ENCODE measurements at regions not wholly inside any gene's neighbourhood (a gene's known extent, or its start where the extent isn't known, plus 50 kb on each side); places are given as distances from the start of the nearest gene placed in this dataset.

- POLR2A ChIA-PET: no interaction called here
- Mint-ChIP-seq H3K27me3 (peaks cover 18% of the 10 kb centered on the region), H3K4me1 (no peaks in the 10 kb centered on the region), H3K4me3 (no peak overlapping the region), H3K27ac (no peak overlapping the region), H3K9me3 (ENCODE audit: insufficient read depth) (no peaks in the 10 kb centered on the region)
- no peak for ATAC-seq (ENCODE audit: low read depth)
- 100% methylated on average over 3 of the region's 7 CpGs for WGBS (ENCODE audit: insufficient coverage)
- TF ChIP-seq CTCF (IDR thresholded peaks at IDR 0.05): no peak
- TF ChIP-seq EZH2 (IDR thresholded peaks at IDR 0.05; ENCODE audit: borderline replicate concordance, insufficient read depth, low read depth, low read length, poor library complexity, severe bottlenecking): no peak
- H3K27me3 ChIP-seq (replicated peaks in 1 of 4; ENCODE audit: control extremely low read depth in 1 of 4, control insufficient read depth in 3 of 4, insufficient read depth in 4 of 4, low read length in 3 of 4): peaks cover 0 to 3% (median 0%) of the 10 kb centered on the region in 4 experiments
- CTCF ChIA-PET: interaction anchor here (1.0 kb wide), 1 partner anchor 15 kb away, joined by 3 read pairs; no protein-coding TSS in a partner anchor
- DNase-seq: no peak
- H3K79me2 ChIP-seq (ENCODE audit: control insufficient read depth, insufficient read depth, low read length): no peaks in the 10 kb centered on the region
- no peak overlapping the region for H3K9ac ChIP-seq (ENCODE audit: low read length)
- H3K27ac ChIP-seq (ENCODE audit: low read length in 2 of 2): no peak overlapping the region
- no peak overlapping the region for H2AFZ ChIP-seq (ENCODE audit: insufficient read depth, low read depth, low read length, poor library complexity, severe bottlenecking)
- no peaks in the 10 kb centered on the region for H4K20me1 ChIP-seq (ENCODE audit: control insufficient read depth, insufficient read depth, low read length, poor library complexity, severe bottlenecking)
- H3K4me2 ChIP-seq (replicated peaks; ENCODE audit: low read depth, low read length, poor library complexity, severe bottlenecking): no peak overlapping the region
- no peaks in the 10 kb centered on the region for H3K36me3 ChIP-seq (replicated peaks in 1 of 2; ENCODE audit: control extremely low read depth in 1 of 2, control insufficient read depth in 1 of 2, extremely low read depth in 1 of 2, insufficient read depth in 2 of 2, low read length in 1 of 2)
- intact Hi-C loops (cut with micrococcal nuclease): no loop called here
- H3K4me1 ChIP-seq (ENCODE audit: control insufficient read depth in 2 of 2, insufficient read depth in 2 of 2, low read length in 2 of 2): no peaks in the 10 kb centered on the region
- no peak overlapping the region for H3K4me3 ChIP-seq (ENCODE audit: control extremely low read depth in 1 of 5, extremely low read depth in 1 of 5, insufficient read depth in 1 of 5, low read depth in 2 of 5, low read length in 4 of 5)
- H3K9me3 ChIP-seq (ENCODE audit: control extremely low read depth in 1 of 3, control insufficient read depth in 2 of 3, insufficient read depth in 1 of 3, low read length in 2 of 3): no peaks in the 10 kb centered on the region
Measured at GRCh38 chr7:25832456-25832855, 319.5 kb upstream of the NFE2L3 start.

- no peaks in the 10 kb centered on the region for H3K79me2 ChIP-seq (ENCODE audit: control insufficient read depth, insufficient read depth, low read length)
- H3K4me3 ChIP-seq (ENCODE audit: control extremely low read depth in 1 of 5, extremely low read depth in 1 of 5, insufficient read depth in 1 of 5, low read depth in 2 of 5, low read length in 4 of 5): no peak overlapping the region
- POLR2A ChIA-PET: no interaction called here
- H3K4me2 ChIP-seq (replicated peaks; ENCODE audit: low read depth, low read length, poor library complexity, severe bottlenecking): no peak overlapping the region
- no peak for ATAC-seq (ENCODE audit: low read depth)
- 100% methylated on average over 2 of the region's 2 CpGs for WGBS (ENCODE audit: insufficient coverage)
- CTCF ChIA-PET: interaction anchor here (1.0 kb wide), 1 partner anchor 14 kb away, joined by 3 read pairs; no protein-coding TSS in a partner anchor
- Mint-ChIP-seq H3K4me1 (no peaks in the 10 kb centered on the region), H3K4me3 (no peak overlapping the region), H3K27ac (no peak overlapping the region), H3K27me3 (peaks cover 18% of the 10 kb centered on the region), H3K9me3 (ENCODE audit: insufficient read depth) (no peaks in the 10 kb centered on the region)
- intact Hi-C loops (cut with micrococcal nuclease): no loop called here
- no peaks in the 10 kb centered on the region for H3K9me3 ChIP-seq (ENCODE audit: control extremely low read depth in 1 of 3, control insufficient read depth in 2 of 3, insufficient read depth in 1 of 3, low read length in 2 of 3)
- no peak overlapping the region for H3K27ac ChIP-seq (ENCODE audit: low read length in 2 of 2)
- H3K9ac ChIP-seq (ENCODE audit: low read length): no peak overlapping the region
- peaks cover 0 to 5% (median 0%) of the 10 kb centered on the region in 4 experiments for H3K27me3 ChIP-seq (replicated peaks in 1 of 4; ENCODE audit: control extremely low read depth in 1 of 4, control insufficient read depth in 3 of 4, insufficient read depth in 4 of 4, low read length in 3 of 4)
- no peaks in the 10 kb centered on the region for H3K4me1 ChIP-seq (ENCODE audit: control insufficient read depth in 2 of 2, insufficient read depth in 2 of 2, low read length in 2 of 2)
- H3K36me3 ChIP-seq (replicated peaks in 1 of 2; ENCODE audit: control extremely low read depth in 1 of 2, control insufficient read depth in 1 of 2, extremely low read depth in 1 of 2, insufficient read depth in 2 of 2, low read length in 1 of 2): no peaks in the 10 kb centered on the region
- no peak for DNase-seq
- no peak overlapping the region for H2AFZ ChIP-seq (ENCODE audit: insufficient read depth, low read depth, low read length, poor library complexity, severe bottlenecking)
- H4K20me1 ChIP-seq (ENCODE audit: control insufficient read depth, insufficient read depth, low read length, poor library complexity, severe bottlenecking): no peaks in the 10 kb centered on the region
- TF ChIP-seq CTCF (IDR thresholded peaks at IDR 0.05) (no peak), EZH2 (IDR thresholded peaks at IDR 0.05; ENCODE audit: borderline replicate concordance, insufficient read depth, low read depth, low read length, poor library complexity, severe bottlenecking) (no peak)
Measured at GRCh38 chr7:25832929-25833328, 319.1 kb upstream of the NFE2L3 start.
